GM21423 (cell line): ENCODE measurements at regions not wholly inside any gene's neighbourhood (a gene's known extent, or its start where the extent isn't known, plus 50 kb on each side); places are given as distances from the start of the nearest gene placed in this dataset.

Experiments
- ATAC-seq: cut with Tn5 transposase; IDR thresholded peaks from one replicate; pipeline ENCODE4 v1.9.1; 2021; ENCODE audit warnings: mild to moderate bottlenecking, moderate library complexity; ENCODE audit not compliant: unreplicated experiment

GRCh38 chr1:99565606-99566289 is 80.2 kb upstream of the PALMD start:
- no peak for ATAC-seq

DNA sequence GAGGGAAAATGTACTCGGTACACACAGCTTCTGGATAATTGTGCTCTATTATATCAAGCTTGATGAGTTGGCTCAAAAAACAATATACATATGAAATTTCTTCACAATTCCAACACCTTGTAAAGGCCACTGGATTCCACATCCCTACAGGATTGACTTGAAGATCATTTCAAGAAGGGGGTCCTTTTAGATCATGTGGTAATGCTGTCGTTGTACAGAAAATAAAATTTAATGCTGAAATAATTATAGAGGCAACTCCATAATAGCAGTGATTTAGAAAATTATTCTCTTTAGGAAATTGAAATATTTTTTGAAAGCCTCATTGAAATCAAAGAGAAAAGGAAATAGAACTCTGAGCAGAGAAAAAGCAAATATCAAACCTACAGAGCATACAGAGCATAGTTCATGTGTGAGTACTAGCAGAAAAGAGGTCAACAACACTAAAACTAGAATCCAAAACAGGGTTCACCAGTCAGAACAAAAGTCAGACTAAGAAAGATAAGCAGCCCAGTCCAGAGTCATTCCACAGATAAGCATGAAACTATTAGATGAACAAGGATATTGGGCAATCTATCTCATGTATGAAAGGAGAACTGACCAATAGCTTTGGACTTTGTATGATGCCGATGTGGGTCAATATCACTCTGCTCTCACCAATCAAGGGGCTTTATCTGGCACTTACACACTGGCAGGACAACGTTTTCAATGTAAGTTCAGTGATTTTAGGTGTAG is 79.5 kb upstream of the PALMD start:
- ATAC-seq = no peak

GRCh38 chr1:99570486-99571089 is 75.3 kb upstream of the PALMD start:
- no peak for ATAC-seq

GRCh38 chr1:99571092-99571734 is 74.7 kb upstream of the PALMD start:
- no peak for ATAC-seq

DNA sequence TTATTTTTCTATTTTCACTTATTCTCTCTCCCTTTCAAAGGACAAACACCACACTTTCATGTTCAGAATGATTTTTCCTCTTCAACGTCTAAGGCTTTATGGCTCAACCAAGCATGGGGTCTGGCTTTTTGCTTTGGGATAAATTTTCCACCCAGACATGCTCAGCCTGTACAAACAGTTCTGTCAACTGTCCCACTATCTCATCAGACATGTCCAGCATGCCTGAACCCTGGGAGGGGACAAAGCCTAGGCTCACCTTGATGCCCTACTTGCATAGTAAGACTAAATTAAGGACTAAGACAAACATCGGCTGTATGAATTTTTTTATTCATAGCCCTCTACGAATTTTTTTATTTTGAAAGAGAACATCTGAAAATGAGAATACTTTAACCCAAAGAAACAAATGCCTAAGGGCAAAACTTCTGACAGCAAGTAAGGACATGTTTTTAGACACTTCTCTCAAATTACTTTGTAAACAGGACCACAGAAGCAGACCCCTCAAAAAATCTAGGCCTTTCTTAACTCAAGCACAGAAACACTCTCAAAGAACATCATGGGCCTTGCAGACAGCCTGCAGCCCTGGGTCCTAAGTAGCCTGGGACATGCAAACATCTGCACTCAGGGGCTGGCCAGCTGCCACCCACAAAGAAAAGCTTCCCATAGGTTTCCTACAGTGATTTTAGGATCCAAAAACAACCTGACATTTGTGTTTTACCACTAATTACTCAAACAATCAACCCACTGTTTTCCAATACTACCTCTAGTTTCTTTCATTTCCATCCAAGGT is 72.3 kb upstream of the PALMD start:
- ATAC-seq = no peak

DNA sequence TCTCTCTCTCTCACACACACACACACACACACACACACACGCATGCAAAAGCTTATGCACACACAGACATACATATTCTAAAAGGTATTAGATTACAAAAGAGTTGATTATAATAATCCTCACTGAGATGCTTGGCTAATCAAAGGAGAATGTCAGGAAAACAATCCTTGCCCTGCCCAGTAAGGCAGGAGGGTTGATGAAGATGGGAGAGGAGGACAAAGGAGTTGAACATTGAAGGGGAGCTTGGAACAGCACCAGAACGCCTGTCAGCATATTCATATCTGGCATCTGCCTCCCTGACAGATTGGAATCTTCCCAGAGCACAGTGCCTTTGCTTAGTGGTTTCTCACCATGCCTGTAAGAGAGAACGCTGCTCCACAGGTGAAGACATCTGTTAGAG is 68.6 kb upstream of the PALMD start:
- no peak for ATAC-seq

DNA sequence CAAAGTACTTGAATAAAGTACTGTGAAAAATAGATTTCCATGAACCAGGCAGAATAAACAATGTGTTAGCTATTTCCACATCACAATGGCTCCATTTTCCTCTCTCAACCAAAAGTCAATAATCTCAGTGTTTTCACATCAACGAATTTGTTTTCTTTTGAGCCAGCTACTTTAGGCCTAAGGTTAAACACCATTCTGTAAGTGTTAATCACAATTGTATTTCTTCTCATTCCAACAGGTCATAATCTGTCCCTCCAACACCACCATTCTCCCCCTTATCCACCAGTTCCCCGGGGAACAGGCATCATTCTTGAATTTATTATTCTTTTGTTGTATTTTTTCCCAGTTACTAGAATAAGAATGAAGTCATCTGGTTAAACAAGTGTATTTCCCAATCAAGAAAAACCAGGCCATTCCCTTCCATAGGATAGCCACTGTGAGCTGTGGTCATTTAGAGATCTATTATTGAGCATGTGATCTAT is 66.2 kb upstream of the PALMD start:
- no peak for ATAC-seq

DNA sequence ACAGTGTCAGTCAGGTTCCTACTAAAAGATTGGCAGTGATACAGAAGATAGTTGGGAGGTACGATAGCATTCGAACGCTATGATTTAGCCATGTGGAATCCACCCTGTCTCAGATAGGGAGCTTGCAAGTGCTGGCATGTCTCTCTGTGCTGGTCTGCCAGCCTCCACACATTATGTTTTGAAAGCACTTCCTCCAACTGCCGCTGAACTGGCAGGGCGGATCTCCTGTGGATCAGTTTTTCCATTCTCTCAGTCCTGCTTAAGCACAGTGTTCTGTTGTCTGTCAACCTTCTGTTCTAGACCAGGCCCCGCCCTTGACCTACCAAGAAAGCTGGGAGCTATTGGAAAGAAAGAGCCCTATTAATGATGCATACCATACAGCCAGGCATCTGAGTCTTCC is 65.5 kb upstream of the PALMD start:
- no peak for ATAC-seq

DNA sequence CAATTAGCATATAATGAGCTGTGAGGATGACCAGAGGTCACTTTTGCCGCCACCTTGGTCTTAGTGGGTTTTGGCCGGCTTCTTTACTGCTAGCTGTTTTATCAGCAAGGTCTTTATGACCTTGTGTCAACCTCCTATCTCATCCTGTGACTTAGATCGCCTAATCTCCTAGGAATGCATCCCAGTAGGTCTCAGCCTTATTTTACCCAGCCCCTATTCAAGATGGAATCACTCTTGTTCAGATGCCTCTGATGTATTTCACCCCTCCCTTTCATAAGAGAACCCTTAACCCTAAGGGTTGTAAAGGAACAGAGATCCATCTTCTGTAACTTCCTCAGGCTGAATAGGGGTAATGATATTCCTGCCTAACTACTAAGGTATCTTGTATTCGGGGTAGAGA is 58.9 kb upstream of the PALMD start:
- no peak for ATAC-seq

DNA sequence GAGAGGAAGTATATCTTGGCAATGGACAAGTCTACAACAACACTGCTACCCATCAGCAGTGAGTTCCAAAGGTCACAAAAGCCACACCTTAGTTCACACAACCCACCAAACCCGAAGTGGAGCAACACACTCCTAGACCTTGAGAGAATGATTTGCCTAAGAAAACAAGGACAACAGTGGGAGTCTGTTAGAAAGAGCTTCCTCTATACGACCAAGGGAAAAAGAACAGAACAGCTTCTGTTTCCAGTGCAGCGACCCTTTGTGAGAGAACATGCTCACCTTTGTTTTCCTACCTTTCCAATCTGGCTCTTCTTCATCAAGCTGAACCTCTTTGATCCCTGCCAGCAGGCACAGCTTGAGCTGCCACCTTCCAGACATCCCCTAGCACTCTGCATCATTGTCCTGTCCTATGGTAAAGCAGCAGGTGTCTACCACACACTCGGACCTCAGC is 56.7 kb upstream of the PALMD start:
- no peak for ATAC-seq

DNA sequence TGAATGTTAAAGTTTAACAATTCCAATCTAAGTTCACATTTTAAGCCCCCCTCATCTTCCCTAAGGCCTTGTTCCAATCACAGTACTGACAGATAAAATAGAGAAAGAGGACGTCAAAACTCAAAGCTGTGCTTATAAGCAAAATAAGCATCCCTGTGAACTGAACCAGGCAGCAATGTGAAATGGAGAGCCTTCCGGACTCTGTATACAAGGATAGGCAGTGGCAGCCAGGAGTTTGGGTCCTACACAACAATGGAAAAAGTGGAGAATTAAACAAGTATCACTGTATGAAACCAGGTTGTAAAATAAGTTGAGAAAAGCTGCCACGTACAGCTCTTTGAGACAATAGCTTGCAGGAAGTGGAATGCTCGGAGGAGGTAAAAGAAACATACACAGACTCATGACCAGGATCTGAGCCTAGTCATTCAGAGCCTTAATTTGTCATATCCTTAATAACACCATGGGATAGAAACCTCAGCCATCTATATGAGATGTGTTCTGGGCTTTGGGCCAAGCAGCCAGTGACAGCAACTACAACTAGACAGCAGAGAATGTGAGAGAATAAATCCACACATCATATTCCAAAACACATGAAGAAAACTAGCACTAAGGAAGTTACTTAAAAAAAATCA is 55.2 kb upstream of the PALMD start:
- ATAC-seq = no peak

GRCh38 chr1:99591886-99592285 is 54.0 kb upstream of the PALMD start:
- ATAC-seq = no peak

DNA sequence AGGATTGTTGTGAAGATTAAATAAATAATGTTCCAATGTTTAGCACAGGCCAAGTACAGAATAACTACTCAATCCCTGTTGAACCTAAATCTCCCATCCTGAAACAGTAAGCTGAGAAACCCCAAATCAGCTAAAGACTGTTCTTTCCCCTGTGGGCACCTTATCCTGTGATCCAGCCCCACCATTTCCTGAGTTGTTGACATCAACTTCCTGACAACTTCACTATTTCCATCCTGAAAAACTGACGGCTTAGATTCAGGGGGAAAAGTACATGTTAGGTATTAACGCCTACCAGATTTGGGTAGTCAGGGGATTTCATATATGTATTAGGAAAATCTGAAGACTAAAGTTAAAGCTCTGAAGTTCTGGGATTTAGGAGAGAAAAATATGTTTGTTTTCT is 51.7 kb upstream of the PALMD start:
- no peak for ATAC-seq

DNA sequence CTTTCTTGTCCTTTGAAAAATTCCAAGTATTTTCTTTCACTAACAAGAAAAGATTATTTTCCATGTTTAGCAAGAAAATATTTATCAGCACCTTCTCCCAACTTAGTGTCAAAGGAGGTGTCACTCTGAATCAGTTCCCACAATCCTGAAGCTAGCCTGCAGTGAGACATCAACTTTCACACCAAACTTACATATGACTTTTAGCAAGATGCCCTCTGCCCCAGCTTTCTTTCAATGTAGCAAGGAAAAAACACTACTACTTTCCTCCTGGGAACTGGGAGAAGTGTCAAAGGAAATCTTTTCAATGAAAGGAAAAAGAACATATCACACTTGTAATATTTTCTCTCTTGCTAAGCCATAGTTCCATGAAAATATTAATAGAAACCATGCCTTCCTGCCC is 50.9 kb upstream of the PALMD start:
- no peak for ATAC-seq

DNA sequence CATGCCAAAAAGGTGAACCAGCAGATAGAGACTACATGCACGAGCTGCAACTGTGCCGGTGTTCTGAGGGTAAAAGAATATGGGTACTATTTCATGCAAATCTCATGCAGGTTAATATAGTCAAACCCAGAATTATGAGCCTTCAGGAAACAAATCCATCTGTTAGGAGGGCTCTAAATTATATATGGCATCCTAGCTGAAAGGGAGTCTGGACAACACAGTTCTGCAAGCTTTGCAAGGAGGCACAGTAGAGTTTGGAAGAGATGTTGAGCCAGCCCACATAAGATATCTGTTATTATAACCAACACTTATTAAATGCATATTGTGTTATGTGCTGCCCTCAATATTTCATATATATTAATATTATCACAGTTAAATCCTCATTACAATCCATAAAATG is 50.5 kb upstream of the PALMD start:
- no peak for ATAC-seq
